ENCODE measurements at regions not wholly inside any gene's neighbourhood (a gene's known extent, or its start where the extent isn't known, plus 50 kb on each side); places are given as distances from the start of the nearest gene placed in this dataset.

- no peaks in the 10 kb centered on the region for H3K79me1 ChIP-seq (ENCODE audit: low read depth, low read length)
- no peak overlapping the region for H2BK20ac ChIP-seq (ENCODE audit: low read length)
- no peak overlapping the region for H3K23ac ChIP-seq (ENCODE audit: insufficient read length)
- TF ChIP-seq KDM4A (IDR thresholded peaks at IDR 0.05; ENCODE audit: low read depth, low read length, severe bottlenecking) (no peak), CREB1 (IDR thresholded peaks at IDR 0.05) (no peak), BCL11A (IDR thresholded peaks at IDR 0.05; ENCODE audit: low read depth in 2 of 2, low read length in 2 of 2) (no peak)
- no peak overlapping the region for H2BK120ac ChIP-seq (replicated peaks; ENCODE audit: low read depth, low read length)
- POLR2A ChIA-PET (ENCODE audit: partially characterized antibody): no interaction called here
- H2AK5ac ChIP-seq (ENCODE audit: low read depth, low read length): no peak overlapping the region
- H3K27me3 ChIP-seq (replicated peaks in 1 of 4; ENCODE audit: control insufficient read depth in 3 of 4, extremely low read depth in 1 of 4, insufficient read depth in 3 of 4, low read length in 3 of 4): no peaks in the 10 kb centered on the region
- no peak overlapping the region for H3K18ac ChIP-seq (ENCODE audit: extremely low read depth, low read length)
- H3K36me3 ChIP-seq (ENCODE audit: control insufficient read depth in 2 of 4, insufficient read depth in 4 of 4, low read length in 3 of 4): no peaks in the 10 kb centered on the region
- H3K14ac ChIP-seq (ENCODE audit: insufficient read length): no peak overlapping the region
- no peak overlapping the region for H3K4me3 ChIP-seq (ENCODE audit: extremely low read depth in 1 of 4, insufficient read depth in 2 of 4, low read depth in 3 of 4, low read length in 4 of 4)
- DNase-seq (ENCODE audit: low read depth in 1 of 2, low spot score in 2 of 2) (no peak), FAIRE-seq (no peak)
- no peaks in the 10 kb centered on the region for H3K23me2 ChIP-seq (ENCODE audit: low read depth, low read length)
- no peak overlapping the region for H3K4ac ChIP-seq (replicated peaks; ENCODE audit: insufficient read length, low read depth, low read length)
- H2AFZ ChIP-seq (ENCODE audit: low read length): no peak overlapping the region
- no peak overlapping the region for H4K91ac ChIP-seq (replicated peaks; ENCODE audit: insufficient read length, low read length)
- peaks cover 0 to 3% (median 0%) of the 10 kb centered on the region in 4 experiments; a peak in 1 of 7 replicates for H3K4me1 ChIP-seq (replicated peaks in 1 of 4; ENCODE audit: control insufficient read depth in 3 of 4, insufficient read depth in 4 of 4, low read length in 3 of 4)
- no peaks in the 10 kb centered on the region for H3K9me3 ChIP-seq (ENCODE audit: insufficient read depth in 2 of 2, low read depth in 1 of 2, low read length in 1 of 2)
- CTCF ChIA-PET (ENCODE audit: partially characterized antibody): interaction anchor here (1.0 kb wide), 1 partner anchor 16 kb away, joined by 3 read pairs; no protein-coding TSS in a partner anchor
- no peak overlapping the region for H4K8ac ChIP-seq (ENCODE audit: extremely low read depth, insufficient read depth, low read length)
- WGBS, 2 experiments (ENCODE audit: extremely low coverage in 1 of 2, insufficient coverage in 1 of 2, insufficient read length in 1 of 2, insufficient replicate concordance in 2 of 2, low coverage in 1 of 2, low lambda C conversion rate in 2 of 2, missing lambda C conversion rate in 1 of 2): 93% methylated on average over 5 of the region's 5 CpGs; no CpG with 5 or more reads in 1 of the 2 experiments
- no peak overlapping the region for H3K56ac ChIP-seq (replicated peaks; ENCODE audit: insufficient read length, low read depth, low read length)
- no peak overlapping the region for H3K27ac ChIP-seq (ENCODE audit: low read depth, low read length)
- H2BK15ac ChIP-seq (ENCODE audit: low read length): no peak overlapping the region
- H4K5ac ChIP-seq (ENCODE audit: insufficient read length, low read depth, low read length): no peak overlapping the region
- H2BK12ac ChIP-seq (ENCODE audit: low read depth, low read length): no peak overlapping the region
- no peak overlapping the region for H3K9ac ChIP-seq (replicated peaks in 1 of 4; ENCODE audit: extremely low read depth in 1 of 4, low read depth in 3 of 4, low read length in 3 of 4)
- no peak overlapping the region for H3K4me2 ChIP-seq (ENCODE audit: insufficient read depth in 1 of 2, low read depth in 2 of 2, low read length in 2 of 2)
- H3K79me2 ChIP-seq (ENCODE audit: control insufficient read depth in 1 of 2, insufficient read depth in 2 of 2, low read length in 2 of 2): no peaks in the 10 kb centered on the region
- H2BK5ac ChIP-seq (ENCODE audit: low read depth, low read length): no peak overlapping the region
- H4K20me1 ChIP-seq (replicated peaks in 1 of 2; ENCODE audit: control insufficient read depth in 1 of 2, insufficient read depth in 2 of 2, low read length in 2 of 2): no peaks in the 10 kb centered on the region
Observed at GRCh38 chr2:36146765-36147164, 208.8 kb upstream of the CRIM1 start.

Data from H1 (cell line).